GM12892 (cell line): ENCODE measurements at regions not wholly inside any gene's neighbourhood (a gene's known extent, or its start where the extent isn't known, plus 50 kb on each side); places are given as distances from the start of the nearest gene placed in this dataset.

ENCODE experiments used
- POLR2A ChIP-seq: IDR thresholded peaks from 2 replicates; pipeline ENCODE4 v1.6.1; 2011; ENCODE audit warnings: low read depth, low read length, control low read depth
- POLR2AphosphoS5 ChIP-seq: IDR thresholded peaks from 2 replicates; pipeline ENCODE4 v1.6.1; 2011; ENCODE audit warnings: low read depth, low read length, control low read depth
- TAF1 ChIP-seq: IDR thresholded peaks from 2 replicates; pipeline ENCODE4 v1.6.1; 2011; ENCODE audit warnings: low read depth, mild to moderate bottlenecking, control low read depth, low read length, borderline replicate concordance

DNA sequence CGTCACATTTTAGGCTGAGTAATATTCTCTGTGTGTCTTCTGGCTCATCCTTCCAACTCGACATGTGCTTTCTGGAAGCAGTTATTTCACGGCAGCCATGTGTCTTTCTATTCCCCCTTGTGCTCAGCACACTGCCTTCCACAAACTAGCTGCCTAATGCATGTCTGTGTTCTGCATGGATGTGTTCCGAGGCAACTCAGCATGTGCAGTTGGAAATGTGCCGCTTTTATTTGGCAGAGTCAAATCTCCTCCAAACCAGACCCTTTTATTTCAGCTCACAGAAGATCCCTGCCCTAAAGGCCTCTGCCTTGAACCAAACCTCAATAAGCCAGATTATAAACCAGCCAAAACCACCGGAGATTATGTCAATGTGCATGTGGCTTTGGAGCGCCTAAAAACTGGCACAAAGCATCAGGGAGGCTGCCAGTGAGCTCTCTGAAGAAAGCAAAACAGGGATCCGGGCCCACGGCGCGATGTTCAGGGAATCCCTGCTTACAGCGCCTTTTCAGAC is 360.2 kb downstream of the DEPDC1B start:
- TF ChIP-seq POLR2A (no peak), POLR2AphosphoS5 (no peak), TAF1 (no peak)
